IMR-90 (cell line): ENCODE measurements at regions not wholly inside any gene's neighbourhood (a gene's known extent, or its start where the extent isn't known, plus 50 kb on each side); places are given as distances from the start of the nearest gene placed in this dataset.

Experiments
- ATAC-seq: fragments of 200-7000 bp; cut with Tn5 transposase; 2 replicates; pipeline ENCODE4 v1.9.1; 2020; ENCODE audit warnings: low read depth, mild to moderate bottlenecking, moderate library complexity
- BruUV-seq: library from RNA; stranded (reverse); fragments of 400-500 nt; replicated peaks from 2 replicates; lab custom pipeline; 2021; lab: Mats Ljungman, UMichigan
- CTCF ChIA-PET: fragments of 300-600 bp; formaldehyde crosslinking; extraction: SDS; loops from one replicate; lab custom pipeline; 2021; ENCODE audit warnings: antibody characterized with exemption; lab: Yijun Ruan, JAX
- POLR2A ChIA-PET: fragments of 300-600 bp; sonication (Branson Sonifier 250); formaldehyde crosslinking; loops from one replicate; lab custom pipeline; 2022; ENCODE audit warnings: antibody characterized with exemption; ENCODE audit not compliant: unreplicated experiment; lab: Charles Lee
- DNase-seq: peaks from one replicate; pipeline ENCODE4 v3.0.0; 2013
- H2AFZ ChIP-seq: replicated peaks from 2 replicates; pipeline ENCODE3; 2013; ENCODE audit warnings: low read length, mild to moderate bottlenecking; ENCODE audit not compliant: poor library complexity
- H2AK5ac ChIP-seq: 2 replicates; pipeline ENCODE4 v1.6.1; 2013; ENCODE audit warnings: low read depth, low read length, inconsistent platforms
- H2AK9ac ChIP-seq: replicated peaks from 2 replicates; pipeline ENCODE3; 2013; ENCODE audit warnings: mild to moderate bottlenecking, low read depth, low read length, moderate library complexity; ENCODE audit not compliant: poor library complexity
- H2BK120ac ChIP-seq: 2 replicates; pipeline ENCODE4 v1.6.1; 2013; ENCODE audit warnings: low read depth, low read length, inconsistent platforms
- H2BK15ac ChIP-seq: 3 replicates; pipeline ENCODE4 v1.6.1; 2013; ENCODE audit warnings: low read depth, low read length, inconsistent platforms
- H2BK20ac ChIP-seq: 2 replicates; pipeline ENCODE4 v1.6.1; 2013; ENCODE audit warnings: low read depth, mild to moderate bottlenecking, inconsistent platforms, low read length, moderate library complexity
- H2BK5ac ChIP-seq: 2 replicates; pipeline ENCODE4 v1.6.1; 2013; ENCODE audit warnings: mild to moderate bottlenecking, low read depth, low read length, inconsistent platforms; ENCODE audit not compliant: poor library complexity, severe bottlenecking
- H3K14ac ChIP-seq: replicated peaks from 2 replicates; pipeline ENCODE4 v1.6.1; 2013; ENCODE audit warnings: low read depth, low read length, inconsistent platforms
- H3K18ac ChIP-seq: 2 replicates; pipeline ENCODE4 v1.6.1; 2013; ENCODE audit warnings: low read depth, low read length, control low read depth
- H3K23ac ChIP-seq: 2 replicates; pipeline ENCODE4 v1.6.1; 2013; ENCODE audit warnings: low read depth, low read length, inconsistent platforms
- H3K27ac ChIP-seq: 2 replicates; pipeline ENCODE4 v1.5.1; 2013; ENCODE audit warnings: mild to moderate bottlenecking, control low read depth, low read length; ENCODE audit not compliant: insufficient read depth
- H3K27me3 ChIP-seq: 2 replicates; pipeline ENCODE4 v1.6.1; 2013; ENCODE audit warnings: low read length; ENCODE audit not compliant: control insufficient read depth, insufficient read depth
- H3K36me3 ChIP-seq: 2 replicates; pipeline ENCODE4 v1.6.1; 2013; ENCODE audit warnings: low read length, mixed read lengths; ENCODE audit not compliant: control insufficient read depth, insufficient read depth
- H3K4ac ChIP-seq: 2 replicates; pipeline ENCODE4 v1.6.1; 2013; ENCODE audit warnings: low read depth, low read length, inconsistent platforms
- H3K4me1 ChIP-seq: 2 replicates; pipeline ENCODE4 v1.6.1; 2013; ENCODE audit warnings: low read length, mixed read lengths; ENCODE audit not compliant: control insufficient read depth, insufficient read depth
- H3K4me2 ChIP-seq: 2 replicates; pipeline ENCODE4 v1.6.1; 2013; ENCODE audit warnings: low read depth, mild to moderate bottlenecking, control low read depth, low read length, moderate library complexity
- H3K4me3 ChIP-seq: 2 replicates; pipeline ENCODE4 v1.5.1; 2013; ENCODE audit warnings: low read depth, mild to moderate bottlenecking, control low read depth, low read length, moderate library complexity; ENCODE audit not compliant: insufficient read depth
- H3K56ac ChIP-seq: 2 replicates; pipeline ENCODE4 v1.6.1; 2013; ENCODE audit warnings: low read length, inconsistent platforms; ENCODE audit not compliant: insufficient read depth; ENCODE audit errors: extremely low read depth
- H3K79me1 ChIP-seq, 2 experiments: 2 replicates each; pipeline ENCODE4 v1.6.1; 2013; ENCODE audit warnings: low read length in 2 of 2, inconsistent platforms in 1 of 2, low read depth in 1 of 2
- H3K9ac ChIP-seq: 2 replicates; pipeline ENCODE4 v1.6.1; 2013; ENCODE audit warnings: low read depth, low read length, control low read depth
- H3K9me1 ChIP-seq: 2 replicates; pipeline ENCODE4 v1.6.1; 2013; ENCODE audit warnings: low read length, inconsistent platforms; ENCODE audit not compliant: insufficient read depth
- H3K9me3 ChIP-seq: 2 replicates; pipeline ENCODE4 v1.6.1; 2013; ENCODE audit warnings: low read length; ENCODE audit not compliant: control insufficient read depth, insufficient read depth
- H4K20me1 ChIP-seq: 2 replicates; pipeline ENCODE4 v1.6.1; 2013; ENCODE audit warnings: low read length, inconsistent platforms; ENCODE audit not compliant: insufficient read depth
- H4K5ac ChIP-seq: 2 replicates; pipeline ENCODE4 v1.6.1; 2013; ENCODE audit warnings: mild to moderate bottlenecking, low read depth, low read length, control low read depth
- H4K8ac ChIP-seq, 2 experiments: 2 replicates each; pipeline ENCODE4 v1.6.1; 2013; ENCODE audit warnings: low read depth in 2 of 2, low read length in 2 of 2, control low read depth in 1 of 2, inconsistent platforms in 1 of 2
- H4K91ac ChIP-seq: 2 replicates; pipeline ENCODE4 v1.6.1; 2013; ENCODE audit warnings: low read depth, low read length, inconsistent platforms; ENCODE audit not compliant: insufficient read depth
- CEBPB ChIP-seq: IDR thresholded peaks from 2 replicates; pipeline ENCODE4 v1.6.1; 2012; ENCODE audit warnings: low read depth, low read length, improper control_type of control experiment
- CTCF ChIP-seq: conservative IDR thresholded peaks from 2 replicates; pipeline ENCODE4 v1.5.1; 2012; ENCODE audit warnings: mild to moderate bottlenecking, low read depth, low read length, improper control_type of control experiment
- FOS ChIP-seq: fragments of 150-350 bp; IDR thresholded peaks from 2 replicates; pipeline ENCODE4 v1.6.1; 2016; ENCODE audit warnings: low read depth, low read length
- MAFK ChIP-seq: IDR thresholded peaks from 2 replicates; pipeline ENCODE4 v1.6.1; 2012; ENCODE audit warnings: low read depth, low read length, improper control_type of control experiment
- MXI1 ChIP-seq: IDR thresholded peaks from 2 replicates; pipeline ENCODE4 v1.6.1; 2012; ENCODE audit warnings: low read depth, mild to moderate bottlenecking, low read length, moderate library complexity, borderline replicate concordance
- NFE2L2 ChIP-seq: fragments of 150-350 bp; IDR thresholded peaks from 2 replicates; pipeline ENCODE4 v1.6.1; 2016; ENCODE audit warnings: low read depth, mild to moderate bottlenecking, low read length
- RAD21 ChIP-seq: IDR thresholded peaks from 2 replicates; pipeline ENCODE4 v1.6.1; 2012; ENCODE audit warnings: low read length, improper control_type of control experiment
- RCOR1 ChIP-seq: IDR thresholded peaks from 2 replicates; pipeline ENCODE4 v1.6.1; 2012; ENCODE audit warnings: mild to moderate bottlenecking, low read length, improper control_type of control experiment; ENCODE audit not compliant: insufficient replicate concordance
- SMC3 ChIP-seq: fragments of 150-350 bp; IDR thresholded peaks from 2 replicates; pipeline ENCODE4 v1.6.1; 2016; ENCODE audit warnings: low read depth, mild to moderate bottlenecking, antibody characterized with exemption, low read length, moderate library complexity
- WGBS, 2 experiments: methylation state at CpG; one replicate each; pipeline versions ENCODE4 v1.1.5 to v1.1.7; 2013; ENCODE audit warnings: missing lambda C conversion rate in 2 of 2; ENCODE audit not compliant: insufficient read length in 1 of 2; ENCODE audit errors: extremely low coverage in 2 of 2; 5-methylcytosine and 5-hydroxymethylcytosine counted together
- dilution Hi-C: fragments of 300-500 bp; cut with HindIII; formaldehyde crosslinking; loops from one replicate; pipeline ENCODE4 v1.14.3; 2018; ENCODE audit warnings: low sequenced_read_pairs; ENCODE audit not compliant: unreplicated experiment
- in situ Hi-C: fragments of 300-500 bp; cut with MboI; formaldehyde crosslinking; loops from 3 replicates; pipeline ENCODE4 v1.14.3; 2019; ENCODE audit warnings: low sequenced_read_pairs, inconsistent platforms, mixed read lengths
- intact Hi-C: fragments of 100-400 bp; cut with micrococcal nuclease; formaldehyde crosslinking; loops from 2 replicates; pipeline ENCODE4 v1.10.0; 2022
- TF ChIP-seq, protein P1 (sequence below): fragments of 150-350 bp; IDR thresholded peaks from 2 replicates; pipeline ENCODE4 v1.6.1; 2017; ENCODE audit warnings: mild to moderate bottlenecking, antibody characterized with exemption, low read length, low read depth

GRCh38 chr21:14817311-14817710, 247.5 kb downstream of the NRIP1 start:
- no peak overlapping the region for H2BK15ac ChIP-seq
- DNase-seq (no peak), ATAC-seq (no peak)
- H3K36me3 ChIP-seq, result no peaks in the 10 kb centered on the region
- no TSS peak for BruUV-seq
- H3K9me3 ChIP-seq, result no peaks in the 10 kb centered on the region
- in situ Hi-C loops (no loop called here), dilution Hi-C loops (no loop called here), intact Hi-C loops (no loop called here)
- H2BK5ac ChIP-seq, result no peak overlapping the region
- H3K79me1 ChIP-seq, result no peaks in the 10 kb centered on the region
- H3K27me3 ChIP-seq, result no peaks in the 10 kb centered on the region
- H3K9me1 ChIP-seq, result no peaks in the 10 kb centered on the region
- no peak overlapping the region for H3K27ac ChIP-seq
- no peaks in the 10 kb centered on the region for H3K4me1 ChIP-seq
- WGBS, 2 experiments, result no CpG with 5 or more reads among the region's 1 CpG
- H2BK120ac ChIP-seq, result no peak overlapping the region
- ChIA-PET CTCF (no interaction called here), POLR2A (no interaction called here)
- no peak overlapping the region for H3K56ac ChIP-seq
- H3K23ac ChIP-seq, result no peak overlapping the region
- H3K4me3 ChIP-seq, result no peak overlapping the region
- no peak overlapping the region for H3K4me2 ChIP-seq
- no peak overlapping the region for H2BK20ac ChIP-seq
- H4K8ac ChIP-seq, result no peak overlapping the region
- no peak overlapping the region for H4K91ac ChIP-seq
- H3K14ac ChIP-seq, result no peak overlapping the region
- H3K4ac ChIP-seq, result no peak overlapping the region
- TF ChIP-seq, protein P1, sequence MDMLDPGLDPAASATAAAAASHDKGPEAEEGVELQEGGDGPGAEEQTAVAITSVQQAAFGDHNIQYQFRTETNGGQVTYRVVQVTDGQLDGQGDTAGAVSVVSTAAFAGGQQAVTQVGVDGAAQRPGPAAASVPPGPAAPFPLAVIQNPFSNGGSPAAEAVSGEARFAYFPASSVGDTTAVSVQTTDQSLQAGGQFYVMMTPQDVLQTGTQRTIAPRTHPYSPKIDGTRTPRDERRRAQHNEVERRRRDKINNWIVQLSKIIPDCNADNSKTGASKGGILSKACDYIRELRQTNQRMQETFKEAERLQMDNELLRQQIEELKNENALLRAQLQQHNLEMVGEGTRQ, result no peak
- TF ChIP-seq SMC3, result no peak
- TF ChIP-seq RCOR1, result no peak
- TF ChIP-seq FOS, result no peak
- TF ChIP-seq MAFK, result no peak
- TF ChIP-seq RAD21, result no peak
- no peak for TF ChIP-seq MXI1
- TF ChIP-seq NFE2L2, result no peak
- TF ChIP-seq CEBPB, result no peak
- TF ChIP-seq CTCF, result no peak
- H4K5ac ChIP-seq, result no peak overlapping the region
- no peak overlapping the region for H2AK9ac ChIP-seq
- no peaks in the 10 kb centered on the region for H4K20me1 ChIP-seq
- H3K9ac ChIP-seq, result no peak overlapping the region
- H3K18ac ChIP-seq, result no peak overlapping the region
- H2AFZ ChIP-seq, result no peak overlapping the region
- no peak overlapping the region for H2AK5ac ChIP-seq
